ENCODE measurements at regions not wholly inside any gene's neighbourhood (a gene's known extent, or its start where the extent isn't known, plus 50 kb on each side); places are given as distances from the start of the nearest gene placed in this dataset.
A peak's percentile ranks its signal among the peaks of the same experiment; 100 is the strongest.
"Not testable (repeated sequence)": the region's sequence is repeated elsewhere in the genome, so short reads cannot be mapped to it uniquely, and the experiment has no call there.

DNA sequence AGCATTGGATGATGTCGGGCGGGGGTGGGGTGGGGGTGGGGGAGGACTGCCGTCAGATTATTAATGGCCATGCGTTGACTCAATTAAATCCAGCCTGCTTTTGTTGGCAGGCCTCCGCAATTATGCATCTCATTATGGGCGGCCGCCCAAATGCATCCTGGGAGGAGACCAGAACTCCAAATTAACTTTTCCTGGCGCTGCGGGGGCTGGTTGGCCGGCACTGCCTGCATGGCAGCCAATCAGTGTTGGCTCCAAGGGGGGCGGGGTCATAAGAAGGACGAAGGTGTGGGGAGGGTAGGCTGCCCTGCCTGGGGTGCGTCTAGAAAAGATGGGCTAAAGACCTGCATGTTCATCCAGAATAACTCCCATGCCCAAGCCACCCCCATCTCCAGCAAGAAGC is 83.9 kb upstream of the PAX2 start:
- DNase-seq (no peak), ATAC-seq (replicated peaks) (no peak)
- no peaks in the 10 kb centered on the region for H3K36me3 Mint-ChIP-seq
- H3K9me3 Mint-ChIP-seq, result peaks cover 0 to 2% of the 10 kb centered on the region in 2 donors
- no peak overlapping the region for H3K4me3 Mint-ChIP-seq
- H3K4me1 Mint-ChIP-seq, result peaks cover 0 to 4% of the 10 kb centered on the region in 2 donors
- H3K27ac Mint-ChIP-seq, result no peak overlapping the region
- peaks cover 68 to 84% of the 10 kb centered on the region in 2 donors for H3K27me3 Mint-ChIP-seq

DNA sequence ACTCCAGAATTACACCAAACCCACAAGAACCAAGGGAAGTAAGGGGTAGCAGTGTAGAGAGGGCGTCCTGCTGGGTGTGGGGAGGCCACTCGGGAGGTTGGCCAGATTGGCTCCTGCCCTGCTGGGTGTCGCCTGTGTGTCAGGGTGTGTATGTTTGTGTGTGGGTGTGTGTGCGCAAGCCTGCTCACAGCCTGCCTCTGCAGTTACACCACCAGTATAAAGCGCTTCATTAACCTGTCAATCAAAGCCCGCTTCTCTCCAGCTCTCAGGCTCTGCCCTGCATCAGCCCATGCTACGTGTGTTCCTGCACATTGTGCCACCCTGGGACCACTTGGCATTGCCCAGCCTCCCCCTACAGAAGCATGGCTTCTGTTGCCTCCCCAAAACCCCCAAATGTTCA is 83.3 kb upstream of the PAX2 start:
- ATAC-seq (replicated peaks) (no peak), DNase-seq (no peak)
- Mint-ChIP-seq H3K4me3 (no peak overlapping the region), H3K27me3 (peaks cover 66 to 81% of the 10 kb centered on the region in 2 donors), H3K9me3 (peaks cover 0 to 1% of the 10 kb centered on the region in 2 donors), H3K27ac (no peak overlapping the region), H3K36me3 (no peaks in the 10 kb centered on the region), H3K4me1 (peaks cover 0 to 4% of the 10 kb centered on the region in 2 donors)

DNA sequence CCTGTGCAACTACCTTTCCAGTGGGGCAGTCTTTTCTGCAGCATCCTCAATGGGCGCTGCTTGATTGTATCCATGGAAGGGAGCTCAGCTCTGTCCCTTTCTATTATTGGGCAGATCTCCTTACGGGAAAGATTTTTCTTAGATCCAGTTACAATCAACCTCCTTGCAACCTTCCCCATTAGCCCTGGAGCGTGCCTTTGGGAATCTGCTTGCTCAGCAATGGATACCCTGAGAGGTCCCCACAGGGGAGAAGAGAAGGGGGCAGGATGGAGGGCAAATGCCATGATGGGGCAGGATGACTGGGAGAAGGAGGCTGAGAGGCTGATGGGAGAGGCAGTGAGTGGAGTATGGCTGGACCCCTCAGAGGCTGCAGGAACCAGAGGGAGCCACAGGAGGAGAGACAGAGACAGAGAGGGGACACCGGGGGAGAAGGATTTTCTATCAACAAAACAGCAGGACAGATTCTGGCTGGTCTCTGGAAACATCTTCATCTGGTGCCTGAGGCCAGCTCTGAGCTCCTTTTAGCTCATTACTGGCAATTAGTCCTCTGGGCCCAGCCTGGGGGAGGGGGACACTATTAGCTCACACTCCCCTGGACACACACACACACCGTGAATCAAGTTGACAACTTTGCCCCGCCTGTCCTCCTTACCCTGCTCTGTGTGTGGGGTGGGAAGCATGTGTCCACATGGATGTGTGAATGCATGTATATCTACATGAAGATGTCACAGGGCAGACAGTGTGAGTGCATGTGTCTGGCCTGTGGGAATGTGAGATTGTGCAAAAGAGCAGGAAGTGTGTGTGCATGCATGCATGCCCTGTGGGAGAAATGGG is 80.8 kb upstream of the PAX2 start:
- Mint-ChIP-seq H3K36me3 (no peaks in the 10 kb centered on the region), H3K27me3 (peaks cover 69 to 82% of the 10 kb centered on the region in 2 donors), H3K4me3 (no peak overlapping the region), H3K4me1 (peaks cover 0 to 2% of the 10 kb centered on the region in 2 donors), H3K9me3 (no peaks in the 10 kb centered on the region), H3K27ac (no peak overlapping the region)
- ATAC-seq (replicated peaks), result no peak
- DNase-seq, result no peak

DNA sequence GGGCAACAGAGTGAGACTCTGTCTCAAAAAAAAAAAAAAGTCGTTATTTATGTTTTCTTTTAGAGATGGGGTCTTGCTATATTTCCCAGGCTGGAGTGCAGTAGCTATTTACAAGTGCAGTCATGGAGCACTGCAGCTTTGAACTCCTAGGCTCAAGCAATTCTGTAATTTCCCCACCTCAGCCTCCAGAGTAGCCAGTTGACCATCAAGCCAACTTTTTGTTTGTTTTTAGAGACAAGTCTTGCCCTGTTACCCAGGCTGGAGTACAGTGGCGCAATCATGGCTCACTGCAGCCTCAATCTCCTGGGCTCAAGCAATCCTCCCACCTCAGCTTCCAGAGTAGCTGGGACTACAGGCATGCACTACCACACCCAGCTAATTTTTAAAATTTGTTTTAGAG is 78.7 kb upstream of the PAX2 start:
- not testable (repeated sequence) for H3K36me3 Mint-ChIP-seq; DNase-seq; ATAC-seq (replicated peaks); H3K4me1 Mint-ChIP-seq; H3K4me3 Mint-ChIP-seq; H3K27ac Mint-ChIP-seq; H3K9me3 Mint-ChIP-seq
- H3K27me3 Mint-ChIP-seq, result peaks cover 67 to 78% of the 10 kb centered on the region in 2 donors

DNA sequence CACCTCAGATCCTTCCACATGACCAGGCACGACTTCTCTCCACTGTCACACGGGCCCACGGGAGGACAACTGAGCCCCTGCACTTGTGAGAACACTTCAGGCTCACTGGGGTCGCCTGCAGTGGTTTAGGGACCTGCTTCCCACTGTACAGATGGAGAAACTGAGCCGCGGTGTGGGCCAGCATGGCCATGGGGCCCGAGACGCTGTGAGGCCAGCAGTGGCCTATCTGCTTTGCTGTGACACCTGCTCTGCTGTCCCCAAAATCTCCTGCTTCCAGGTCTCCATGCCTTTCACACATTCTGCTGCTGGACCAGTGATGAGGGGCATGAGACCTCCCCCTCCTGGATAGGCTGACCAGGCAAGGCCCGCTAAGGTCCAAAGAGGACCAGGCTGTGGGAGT is 75.8 kb upstream of the PAX2 start:
- DNase-seq, result no peak
- Mint-ChIP-seq H3K36me3 (no peaks in the 10 kb centered on the region), H3K9me3 (no peaks in the 10 kb centered on the region), H3K4me3 (no peak overlapping the region), H3K4me1 (peaks cover 5 to 10% of the 10 kb centered on the region in 2 donors), H3K27me3 (peaks cover 61 to 74% of the 10 kb centered on the region in 2 donors), H3K27ac (no peak overlapping the region)
- ATAC-seq (replicated peaks), result no peak

DNA sequence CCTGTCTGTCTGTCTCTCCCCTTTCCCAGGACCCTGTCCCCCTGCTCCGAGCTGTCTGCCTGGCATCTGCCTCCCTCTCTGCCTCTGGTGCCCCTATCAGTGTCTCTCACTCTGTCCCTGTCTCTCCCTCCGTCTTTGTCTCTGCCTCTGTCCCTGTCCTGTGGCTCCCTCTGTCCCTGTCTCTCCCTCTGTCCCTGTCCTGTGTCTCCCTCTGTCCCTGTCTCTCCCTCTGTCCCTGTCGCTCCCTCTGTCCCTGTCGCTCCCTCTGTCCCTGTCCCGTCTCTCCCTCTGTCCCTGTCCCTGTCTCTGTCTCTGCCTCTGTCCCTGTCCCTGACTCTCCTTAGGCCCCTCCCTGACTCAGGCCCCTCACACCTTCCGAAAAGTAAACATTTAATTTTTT is 75.0 kb upstream of the PAX2 start:
- H3K4me3 Mint-ChIP-seq, result peak overlapping the region; percentile 3 to 4
- no peak for ATAC-seq (replicated peaks)
- H3K27ac Mint-ChIP-seq, result no peak overlapping the region
- DNase-seq, result no peak
- peaks cover 55 to 66% of the 10 kb centered on the region in 2 donors for H3K27me3 Mint-ChIP-seq
- peaks cover 5 to 10% of the 10 kb centered on the region in 2 donors for H3K4me1 Mint-ChIP-seq
- no peaks in the 10 kb centered on the region for H3K9me3 Mint-ChIP-seq
- H3K36me3 Mint-ChIP-seq, result no peaks in the 10 kb centered on the region

DNA sequence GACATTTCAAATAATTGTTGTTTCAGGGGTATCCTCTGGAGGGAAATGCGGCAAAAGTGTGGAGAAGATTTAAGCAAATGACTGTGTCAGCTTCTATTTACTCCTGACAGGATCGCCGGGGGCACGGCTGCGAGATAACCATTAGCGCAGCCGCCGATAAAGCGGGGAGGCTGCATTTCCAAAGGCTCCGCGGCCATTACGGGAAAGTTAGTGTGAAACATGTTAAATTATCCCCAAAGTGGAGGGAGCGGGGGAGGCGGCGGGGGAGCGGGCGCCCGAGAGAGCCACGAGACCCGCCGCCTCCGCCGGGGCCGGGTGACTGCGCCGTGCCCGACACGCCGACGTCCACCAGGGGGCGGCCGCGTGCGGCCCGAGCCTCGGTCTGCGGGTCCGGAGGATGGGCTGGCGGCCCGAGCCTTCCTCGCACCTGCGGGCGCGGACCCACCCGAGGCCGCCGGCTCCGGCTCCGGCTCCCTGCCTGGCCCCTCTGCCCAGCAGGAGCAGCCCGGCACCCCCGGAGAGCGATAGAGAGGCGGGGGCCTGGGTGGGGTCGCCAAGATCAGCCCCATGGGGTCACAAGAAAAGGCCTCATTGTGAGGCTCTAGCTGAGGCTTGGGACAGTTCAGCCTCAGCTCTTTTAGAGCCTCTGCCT is 74.4 kb upstream of the PAX2 start:
- DNase-seq (peak; percentile 28), ATAC-seq (replicated peaks) (peak; percentile 78 to 81)
- Mint-ChIP-seq H3K27ac (no peak overlapping the region), H3K4me3 (peak overlapping the region in 1 of 2 donors; percentile 53), H3K27me3 (peaks cover 55 to 65% of the 10 kb centered on the region in 2 donors), H3K4me1 (peaks cover 5 to 10% of the 10 kb centered on the region in 2 donors), H3K36me3 (no peaks in the 10 kb centered on the region), H3K9me3 (no peaks in the 10 kb centered on the region)

DNA sequence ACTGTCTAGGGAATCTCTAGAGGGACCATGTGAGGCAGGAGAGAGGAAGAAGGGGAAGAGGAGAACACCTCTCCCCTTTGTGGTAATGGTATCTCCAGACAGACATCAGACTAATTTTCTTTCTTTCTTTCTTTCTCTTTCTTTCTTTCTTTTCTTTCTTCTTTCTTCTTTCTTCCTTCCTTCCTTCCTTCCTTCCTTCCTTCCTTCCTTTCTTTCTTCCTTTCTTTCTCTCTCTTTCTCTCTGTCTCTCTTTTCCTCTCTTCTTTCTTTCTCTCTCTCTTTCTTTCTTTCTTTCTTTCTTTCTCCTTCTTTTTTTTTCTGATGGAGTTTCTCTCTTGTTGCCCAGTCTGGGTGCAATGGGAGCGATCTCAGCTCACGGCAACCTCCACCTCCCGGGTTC is 73.2 kb upstream of the PAX2 start:
- ATAC-seq (replicated peaks), result no peak
- Mint-ChIP-seq H3K9me3 (no peaks in the 10 kb centered on the region), H3K4me1 (peaks cover 5 to 10% of the 10 kb centered on the region in 2 donors), H3K4me3 (no peak overlapping the region), H3K27me3 (peaks cover 55 to 72% of the 10 kb centered on the region in 2 donors), H3K36me3 (no peaks in the 10 kb centered on the region), H3K27ac (no peak overlapping the region)
- no peak for DNase-seq

DNA sequence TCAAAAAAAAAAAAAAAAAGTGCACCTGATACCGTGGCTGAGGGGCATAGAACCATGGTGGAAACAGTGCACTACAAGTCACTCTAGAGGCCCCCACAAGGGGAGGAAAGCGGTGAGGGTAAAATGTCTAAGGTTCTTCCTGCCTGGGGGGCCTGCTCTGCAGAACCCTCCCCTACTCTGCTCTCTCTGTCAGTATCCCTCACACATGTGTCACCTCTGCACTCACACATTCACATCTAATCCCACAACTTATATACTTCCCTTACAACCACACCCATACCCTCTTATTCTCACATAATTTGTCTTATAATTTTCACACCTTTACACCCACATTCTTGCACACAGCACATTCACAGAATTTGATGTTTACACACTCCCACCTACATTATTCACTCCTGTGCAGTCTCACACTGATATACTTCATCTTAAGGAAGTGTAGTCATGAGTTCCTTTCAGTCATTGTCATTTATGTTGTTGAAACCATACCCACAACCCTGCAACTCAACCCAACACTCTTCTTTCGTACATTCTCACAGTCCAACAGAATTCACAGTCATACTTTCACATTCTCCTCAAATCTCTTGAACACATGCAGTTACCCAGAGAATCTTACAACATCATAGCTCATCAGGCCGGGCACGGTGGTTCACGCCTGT is 68.0 kb upstream of the PAX2 start:
- DNase-seq (no peak), ATAC-seq (replicated peaks) (no peak)
- Mint-ChIP-seq H3K9me3 (no peaks in the 10 kb centered on the region), H3K27ac (no peak overlapping the region), H3K36me3 (no peaks in the 10 kb centered on the region), H3K4me3 (no peak overlapping the region), H3K4me1 (no peaks in the 10 kb centered on the region), H3K27me3 (peaks cover 34 to 54% of the 10 kb centered on the region in 2 donors)

DNA sequence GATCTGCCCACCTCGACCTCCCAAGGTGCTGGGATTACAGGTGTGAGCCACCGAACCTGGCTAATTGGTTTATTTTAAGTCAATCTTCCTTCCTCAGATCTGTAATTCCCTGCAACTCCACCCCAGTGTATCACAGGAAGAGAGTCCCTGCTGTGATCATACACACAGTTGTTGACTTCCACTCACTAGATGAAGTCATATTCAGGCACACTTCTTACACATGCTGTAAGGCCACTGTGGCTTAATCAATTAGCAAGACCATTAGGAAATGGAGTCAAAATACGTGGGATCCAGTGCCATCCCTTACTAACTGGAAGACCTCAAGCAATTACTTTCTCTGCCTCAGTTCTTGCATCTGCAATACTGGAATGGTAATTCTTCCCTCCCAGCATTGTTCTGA is 66.1 kb upstream of the PAX2 start:
- H3K4me3 Mint-ChIP-seq, result no peak overlapping the region
- peaks cover 1 to 4% of the 10 kb centered on the region in 2 donors for H3K4me1 Mint-ChIP-seq
- H3K9me3 Mint-ChIP-seq, result no peaks in the 10 kb centered on the region
- H3K27ac Mint-ChIP-seq, result no peak overlapping the region
- ATAC-seq (replicated peaks) (no peak), DNase-seq (no peak)
- H3K27me3 Mint-ChIP-seq, result peaks cover 38 to 56% of the 10 kb centered on the region in 2 donors
- no peaks in the 10 kb centered on the region for H3K36me3 Mint-ChIP-seq

DNA sequence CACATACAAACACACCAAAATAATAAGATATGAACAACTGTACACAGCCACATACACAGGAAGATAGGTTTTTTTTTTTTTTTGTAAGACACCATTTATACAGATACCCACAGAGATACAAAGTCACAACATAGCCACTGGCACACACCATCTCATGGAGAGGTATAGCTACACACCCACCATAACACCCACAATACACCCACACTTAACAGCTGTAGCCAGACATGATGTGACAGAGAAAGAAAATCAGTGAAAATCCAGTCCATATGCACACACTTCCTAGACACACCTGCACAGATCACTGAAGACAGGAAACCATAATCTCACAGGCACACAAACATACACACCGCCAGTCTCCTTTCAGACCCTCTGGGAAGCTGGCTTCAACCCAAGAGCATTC is 62.4 kb upstream of the PAX2 start:
- no peak overlapping the region for H3K4me3 Mint-ChIP-seq
- no peak overlapping the region for H3K27ac Mint-ChIP-seq

DNA sequence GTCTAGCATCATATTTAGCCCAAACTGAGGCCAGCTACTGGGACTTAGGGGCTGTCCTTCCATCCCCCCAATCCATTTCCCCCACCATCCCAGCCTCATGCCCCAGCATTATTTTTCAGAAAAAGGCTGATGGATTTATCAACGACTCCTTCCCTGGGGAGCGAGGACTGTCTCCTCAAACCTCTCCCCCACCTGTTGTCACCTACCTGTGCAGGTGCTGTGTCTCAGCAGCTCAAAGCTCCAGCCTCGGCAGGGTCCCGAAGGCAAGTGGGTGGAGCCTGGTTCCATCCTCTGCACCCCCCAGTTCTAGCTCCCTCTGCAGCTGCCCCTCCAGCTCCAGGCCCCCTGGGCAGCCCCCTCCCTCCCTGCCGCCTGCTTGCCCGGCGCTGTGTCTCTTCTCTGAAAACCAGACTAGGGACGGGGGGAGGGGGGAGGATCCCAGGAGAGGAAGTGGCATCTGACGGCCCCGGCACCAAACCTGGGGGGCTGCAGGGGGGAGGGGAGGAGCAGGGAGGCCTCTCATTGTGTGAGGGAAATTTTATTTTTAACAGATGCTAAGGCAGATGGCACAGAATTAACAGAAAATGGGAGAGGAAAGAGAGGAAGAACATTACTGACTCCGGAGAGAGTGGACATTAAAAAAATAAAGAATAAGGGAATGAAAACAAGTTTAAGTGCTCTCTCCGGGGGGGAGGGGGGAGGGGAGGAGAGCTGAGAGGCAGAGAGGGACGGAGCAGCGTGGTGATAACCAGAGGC is 61.7 kb upstream of the PAX2 start:
- ATAC-seq (replicated peaks), result no peak
- no peaks in the 10 kb centered on the region for H3K36me3 Mint-ChIP-seq

More for the DNA sequence above, 62.4 kb upstream of the PAX2 start:
- Mint-ChIP-seq H3K27me3 (peaks cover 66 to 77% of the 10 kb centered on the region in 2 donors), H3K4me1 (peaks cover 6 to 8% of the 10 kb centered on the region in 2 donors), H3K9me3 (no peaks in the 10 kb centered on the region), H3K36me3 (no peaks in the 10 kb centered on the region)
- no peak for ATAC-seq (replicated peaks)
- no peak for DNase-seq

DNA sequence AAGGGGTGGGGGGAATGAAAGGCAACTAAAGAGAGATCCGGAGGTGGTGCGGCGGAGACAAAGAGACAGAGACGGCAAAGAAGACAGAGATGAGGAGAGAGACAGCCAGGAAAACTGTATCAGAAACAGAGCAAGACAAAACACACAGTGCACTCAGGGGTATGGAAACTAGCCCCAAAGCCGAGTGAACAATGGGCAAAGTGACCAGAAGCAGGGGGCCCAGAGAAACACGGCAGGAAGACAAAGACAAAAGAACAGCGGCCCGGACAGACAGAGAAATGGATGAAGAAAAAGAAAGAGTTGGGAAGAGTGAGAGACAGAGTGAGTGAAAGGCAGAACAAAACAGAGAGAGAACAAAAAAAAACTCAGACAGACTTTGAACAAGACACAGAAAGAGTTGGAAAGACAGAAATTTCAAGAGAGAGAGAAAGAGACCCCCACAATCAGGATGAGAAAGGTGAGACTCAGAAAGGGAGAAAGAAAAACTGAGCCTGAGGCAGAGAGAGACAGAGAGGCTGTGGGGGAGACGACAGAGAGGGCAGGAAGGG is 60.6 kb upstream of the PAX2 start:
- peaks cover 75 to 86% of the 10 kb centered on the region in 2 donors for H3K27me3 Mint-ChIP-seq
- H3K9me3 Mint-ChIP-seq, result no peaks in the 10 kb centered on the region
- H3K27ac Mint-ChIP-seq, result peak overlapping the region; percentile 1
- ATAC-seq (replicated peaks) (no peak), DNase-seq (no peak)
- H3K36me3 Mint-ChIP-seq, result no peaks in the 10 kb centered on the region
- no peak overlapping the region for H3K4me3 Mint-ChIP-seq
- H3K4me1 Mint-ChIP-seq, result peaks cover 6 to 8% of the 10 kb centered on the region in 2 donors

More for the DNA sequence above, 61.7 kb upstream of the PAX2 start:
- H3K27me3 Mint-ChIP-seq, result peaks cover 73 to 84% of the 10 kb centered on the region in 2 donors
- peaks cover 6 to 8% of the 10 kb centered on the region in 2 donors for H3K4me1 Mint-ChIP-seq
- H3K4me3 Mint-ChIP-seq, result no peak overlapping the region
- no peak overlapping the region for H3K27ac Mint-ChIP-seq
- DNase-seq, result no peak
- H3K9me3 Mint-ChIP-seq, result no peaks in the 10 kb centered on the region

DNA sequence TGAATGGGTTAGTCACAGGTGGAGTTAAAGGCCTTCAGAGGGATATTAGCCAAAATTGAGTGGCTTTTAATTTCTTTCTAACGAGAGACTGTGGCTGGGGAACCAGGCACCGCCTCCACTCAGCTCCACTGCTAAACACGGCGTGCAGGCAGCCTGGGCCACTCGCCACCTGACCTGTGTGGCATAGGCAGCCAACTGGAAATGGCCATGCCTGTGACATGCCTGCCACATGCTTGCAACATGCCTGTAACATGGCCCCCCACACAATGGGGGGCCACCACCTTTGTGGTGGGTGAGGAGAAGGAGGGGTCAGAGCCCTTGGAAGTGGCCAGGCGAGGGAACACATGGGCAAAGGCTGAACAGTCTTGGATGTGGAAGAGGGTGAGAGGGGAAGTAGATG is 60.1 kb upstream of the PAX2 start:
- ATAC-seq (replicated peaks), result no peak
- H3K4me1 Mint-ChIP-seq, result peaks cover 6 to 8% of the 10 kb centered on the region in 2 donors
- no peaks in the 10 kb centered on the region for H3K9me3 Mint-ChIP-seq
- H3K27me3 Mint-ChIP-seq, result peaks cover 75 to 85% of the 10 kb centered on the region in 2 donors
- no peaks in the 10 kb centered on the region for H3K36me3 Mint-ChIP-seq
- no peak overlapping the region for H3K27ac Mint-ChIP-seq
- no peak for DNase-seq
- H3K4me3 Mint-ChIP-seq, result no peak overlapping the region

All from stimulated activated naive B cell treated with anti-CD40 and anti-IgM and Interleukin-4, amounts not matched to agents 10 μg/mL and 1 μg/mL and 100 μg/mL, for 72 hours (primary cell).